ENCODE measurements at regions not wholly inside any gene's neighbourhood (a gene's known extent, or its start where the extent isn't known, plus 50 kb on each side); places are given as distances from the start of the nearest gene placed in this dataset.

- TF ChIP-seq FOXA1 (IDR thresholded peaks at IDR 0.05) (no peak), GABPA (IDR thresholded peaks at IDR 0.05 in 1 of 2, conservative IDR thresholded peaks at IDR 0.05 in 1 of 2) (no peak), CTCF (IDR thresholded peaks at IDR 0.05; ENCODE audit: low read depth, low read length, missing input control) (no peak), ATF3 (IDR thresholded peaks at IDR 0.05) (no peak)
These were observed 102.3 kb upstream of the MAP2 start for GRCh38 chr2:209321581-209321980.
